HepG2 (cell line): ENCODE measurements at regions not wholly inside any gene's neighbourhood (a gene's known extent, or its start where the extent isn't known, plus 50 kb on each side); places are given as distances from the start of the nearest gene placed in this dataset.

ENCODE experiments used
- ATAC-seq: fragments of 200-7000 bp; cut with Tn5 transposase; 3 replicates; pipeline ENCODE4 v1.9.1; 2020; ENCODE audit warnings: mild to moderate bottlenecking, moderate library complexity
- BruUV-seq: library from RNA; stranded (reverse); fragments of 400-500 nt; replicated peaks from 2 replicates; lab custom pipeline; 2021; lab: Mats Ljungman, UMichigan
- CTCF ChIA-PET: fragments of 300-600 bp; formaldehyde crosslinking; extraction: SDS; loops from one replicate; lab custom pipeline; 2021; ENCODE audit warnings: low total read pairs, inconsistent platforms, low intra/inter-chr PET ratio; lab: Yijun Ruan, JAX
- POLR2A ChIA-PET: fragments of 350-600 bp; sonication (Branson Sonifier 250); formaldehyde crosslinking; loops from one replicate; lab custom pipeline; 2020; ENCODE audit warnings: antibody characterized with exemption, inconsistent platforms; lab: Yijun Ruan, JAX
- DNase-seq: peaks from one replicate; pipeline ENCODE4 v3.0.0-alpha.2; 2015; ENCODE audit warnings: low spot score
- FAIRE-seq: peaks from 3 replicates; lab custom pipeline; 2011; peaks lifted over from hg19 to GRCh38; lab: Jason Lieb, UNC
- H2AFZ ChIP-seq: one replicate; pipeline ENCODE4 v1.6.1; 2011; ENCODE audit warnings: low read length, inconsistent platforms
- H3K27ac ChIP-seq: fragments of 300-600 bp; 3 replicates; pipeline ENCODE4 v1.8.0; 2011; ENCODE audit warnings: mixed run types, mild to moderate bottlenecking, mixed read lengths, low read length, inconsistent platforms; ENCODE audit not compliant: insufficient read depth; ENCODE audit errors: extremely low read length
- H3K27me3 ChIP-seq, 2 experiments: fragments of 200-600 bp in 1 of 2; 2 replicates in 1 of 2; 3 replicates in 1 of 2; pipeline versions ENCODE4 v1.6.0 to v1.8.0; 2011; ENCODE audit warnings: low read length in 2 of 2, mild to moderate bottlenecking in 2 of 2, moderate library complexity in 2 of 2, inconsistent platforms in 1 of 2; ENCODE audit not compliant: insufficient read depth in 2 of 2, control insufficient read depth in 1 of 2
- H3K36me3 ChIP-seq, 2 experiments: fragments of 200-600 bp in 1 of 2; replicated peaks in 1 of 2; 2 replicates in 1 of 2; 3 replicates in 1 of 2; pipeline versions ENCODE4 v1.5.1 to v1.8.0; 2011; ENCODE audit warnings: low read length in 2 of 2, inconsistent platforms in 1 of 2; ENCODE audit not compliant: insufficient read depth in 2 of 2, control insufficient read depth in 1 of 2
- H3K4me1 ChIP-seq: 2 replicates; pipeline ENCODE4 v1.5.1; 2012; ENCODE audit warnings: low read length, inconsistent platforms; ENCODE audit not compliant: insufficient read depth
- H3K4me2 ChIP-seq: 2 replicates; pipeline ENCODE4 v1.6.0; 2011; ENCODE audit warnings: low read depth, low read length, inconsistent platforms
- H3K4me3 ChIP-seq, 3 experiments: fragments of 200-600 bp in 1 of 3; sonication (generic), shearing (Covaris generic) in 1 of 3; replicated peaks in 1 of 3; 2 replicates each; pipeline ENCODE4 v1.5.1; 2011 to 2016; ENCODE audit warnings: low read length in 3 of 3, inconsistent platforms in 2 of 3, low read depth in 2 of 3, mild to moderate bottlenecking in 2 of 3, control low read depth in 1 of 3, mixed read lengths in 1 of 3; ENCODE audit not compliant: insufficient read depth in 1 of 3
- H3K79me2 ChIP-seq: one replicate; pipeline ENCODE4 v1.6.1; 2011; ENCODE audit warnings: low read length, inconsistent platforms; ENCODE audit not compliant: insufficient read depth
- H3K9ac ChIP-seq: 2 replicates; pipeline ENCODE4 v1.6.0; 2011; ENCODE audit warnings: mild to moderate bottlenecking, low read depth, low read length, inconsistent platforms; ENCODE audit not compliant: insufficient read depth
- H3K9me3 ChIP-seq: 2 replicates; pipeline ENCODE4 v1.5.1; 2012; ENCODE audit warnings: mild to moderate bottlenecking, low read length
- H4K20me1 ChIP-seq: 2 replicates; pipeline ENCODE4 v1.6.0; 2011; ENCODE audit warnings: inconsistent platforms, mild to moderate bottlenecking, low read length, moderate library complexity; ENCODE audit not compliant: insufficient read depth
- HNRNPH1 ChIP-seq: fragments of 200-400 bp; formaldehyde crosslinking; optimal IDR thresholded peaks from 2 replicates; pipeline ENCODE3; 2017; ENCODE audit warnings: mild to moderate bottlenecking, low read depth, low read length
- STAT5B ChIP-seq: sonication (generic); formaldehyde crosslinking; IDR thresholded peaks from 2 replicates; pipeline ENCODE4 v1.4.0; 2020; ENCODE audit warnings: missing genetic modification reagents
- TP53 ChIP-seq: sonication (generic); formaldehyde crosslinking; conservative IDR thresholded peaks from 2 replicates; pipeline ENCODE4 v1.4.0; 2020; ENCODE audit warnings: missing genetic modification reagents
- ZBTB7B ChIP-seq: sonication (generic); formaldehyde crosslinking; IDR thresholded peaks from 2 replicates; pipeline ENCODE4 v1.4.0; 2020; ENCODE audit warnings: missing genetic modification reagents
- ZKSCAN1 ChIP-seq: fragments of 150-350 bp; IDR thresholded peaks from 2 replicates; pipeline ENCODE4 v1.6.1; 2014; ENCODE audit warnings: low read length
- ZNF589 ChIP-seq: sonication (generic); formaldehyde crosslinking; conservative IDR thresholded peaks from 2 replicates; pipeline ENCODE4 v1.8.0; 2022; ENCODE audit warnings: mild to moderate bottlenecking, moderate library complexity, missing genetic modification reagents
- ZNF629 ChIP-seq: sonication (generic); formaldehyde crosslinking; conservative IDR thresholded peaks from 2 replicates; pipeline ENCODE4 v1.5.0; 2020; ENCODE audit warnings: missing genetic modification reagents
- ZNF761 ChIP-seq: sonication (generic); formaldehyde crosslinking; conservative IDR thresholded peaks from 2 replicates; pipeline ENCODE4 v1.4.0; 2020; ENCODE audit warnings: mild to moderate bottlenecking, missing genetic modification reagents
- WGBS: methylation state at CpG from one replicate; pipeline ENCODE4 v1.1.6; 2017; ENCODE audit warnings: low lambda C conversion rate; 5-methylcytosine and 5-hydroxymethylcytosine counted together
- in situ Hi-C: cut with HindIII; loops from 2 replicates; pipeline ENCODE4 v1.10.0; 2017; ENCODE audit warnings: low pct_unique_long_range_greater_than_20kb; ENCODE audit not compliant: extremely low pct_ligation_motif_present
- intact Hi-C: fragments of 100-400 bp; cut with micrococcal nuclease; formaldehyde crosslinking; loops from one replicate; pipeline ENCODE4 v1.10.0; 2022; ENCODE audit not compliant: unreplicated experiment
- TF ChIP-seq, protein P1 (sequence below): sonication (generic); formaldehyde crosslinking; IDR thresholded peaks from 2 replicates; pipeline ENCODE4 v1.5.1; 2020; ENCODE audit warnings: mild to moderate bottlenecking, moderate library complexity, missing genetic modification reagents
- TF ChIP-seq, protein P2 (sequence below): sonication (generic); formaldehyde crosslinking; IDR thresholded peaks from 2 replicates; pipeline ENCODE4 v1.5.1; 2020; ENCODE audit warnings: missing genetic modification reagents, mild to moderate bottlenecking, borderline replicate concordance

DNA sequence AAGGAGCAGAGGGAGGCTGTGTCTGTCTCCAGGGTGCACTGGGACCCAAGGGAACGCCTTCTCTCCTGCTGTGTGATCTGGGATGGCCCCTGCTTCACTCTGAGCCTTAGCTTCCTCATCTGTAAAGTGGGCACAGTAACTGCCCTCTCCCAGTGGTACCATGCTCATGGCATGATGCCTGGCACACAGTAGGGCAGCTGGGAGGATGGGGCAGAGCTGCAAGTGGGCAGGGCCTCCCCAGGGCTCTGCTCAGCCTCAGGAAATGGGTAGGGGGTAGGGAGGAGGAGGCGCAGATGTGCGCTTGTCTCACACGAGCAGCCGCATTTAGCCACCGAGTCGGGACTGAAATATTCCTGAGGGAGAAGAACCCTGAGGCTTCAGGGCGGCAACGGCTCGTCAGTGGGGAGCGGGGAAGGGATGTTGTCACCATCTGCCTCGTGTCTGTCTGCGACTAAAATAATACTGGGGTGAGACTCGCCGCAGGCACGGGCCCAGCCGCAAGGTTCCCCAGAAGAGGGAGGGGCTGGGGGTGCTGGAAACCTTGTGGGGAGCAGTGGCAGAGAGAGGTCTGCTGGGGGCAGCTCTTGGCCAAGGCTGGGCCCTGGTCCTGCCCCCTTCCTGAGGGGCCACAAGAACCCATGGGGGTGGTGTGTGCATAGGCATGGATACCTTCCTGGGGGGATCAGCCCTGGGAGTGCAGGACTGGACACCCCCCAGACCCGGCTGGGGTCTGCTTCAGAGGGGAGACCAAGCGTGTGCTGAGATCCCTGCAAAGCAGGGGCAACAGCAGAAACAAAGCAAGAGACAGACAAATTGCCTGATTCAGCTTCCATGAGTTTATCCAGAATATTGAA is 55.2 kb upstream of the PSD2 start (continued):
- TF ChIP-seq ZNF589 (CRISPR knock-in tag) (no peak), HNRNPH1 (no peak), TP53 (CRISPR knock-in tag) (no peak), ZBTB7B (CRISPR knock-in tag) (no peak), ZNF761 (CRISPR knock-in tag) (no peak), ZNF629 (CRISPR knock-in tag) (peak; percentile 82)
- TF ChIP-seq, protein P1, sequence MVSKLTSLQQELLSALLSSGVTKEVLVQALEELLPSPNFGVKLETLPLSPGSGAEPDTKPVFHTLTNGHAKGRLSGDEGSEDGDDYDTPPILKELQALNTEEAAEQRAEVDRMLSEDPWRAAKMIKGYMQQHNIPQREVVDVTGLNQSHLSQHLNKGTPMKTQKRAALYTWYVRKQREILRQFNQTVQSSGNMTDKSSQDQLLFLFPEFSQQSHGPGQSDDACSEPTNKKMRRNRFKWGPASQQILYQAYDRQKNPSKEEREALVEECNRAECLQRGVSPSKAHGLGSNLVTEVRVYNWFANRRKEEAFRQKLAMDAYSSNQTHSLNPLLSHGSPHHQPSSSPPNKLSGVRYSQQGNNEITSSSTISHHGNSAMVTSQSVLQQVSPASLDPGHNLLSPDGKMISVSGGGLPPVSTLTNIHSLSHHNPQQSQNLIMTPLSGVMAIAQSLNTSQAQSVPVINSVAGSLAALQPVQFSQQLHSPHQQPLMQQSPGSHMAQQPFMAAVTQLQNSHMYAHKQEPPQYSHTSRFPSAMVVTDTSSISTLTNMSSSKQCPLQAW: no peak
- TF ChIP-seq, protein P2, sequence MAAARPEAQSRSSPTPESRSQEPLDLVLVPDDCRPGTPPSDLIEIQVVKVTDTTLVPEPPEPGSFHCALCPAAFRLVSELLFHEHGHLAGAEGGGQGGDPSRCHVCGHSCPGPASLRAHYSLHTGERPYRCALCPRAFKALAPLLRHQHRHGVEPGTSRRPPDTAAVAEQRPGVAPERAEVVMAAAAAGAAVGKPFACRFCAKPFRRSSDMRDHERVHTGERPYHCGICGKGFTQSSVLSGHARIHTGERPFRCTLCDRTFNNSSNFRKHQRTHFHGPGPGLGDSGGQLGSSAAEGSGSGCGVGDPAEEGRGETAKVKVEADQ (CRISPR knock-in tag): no peak

DNA sequence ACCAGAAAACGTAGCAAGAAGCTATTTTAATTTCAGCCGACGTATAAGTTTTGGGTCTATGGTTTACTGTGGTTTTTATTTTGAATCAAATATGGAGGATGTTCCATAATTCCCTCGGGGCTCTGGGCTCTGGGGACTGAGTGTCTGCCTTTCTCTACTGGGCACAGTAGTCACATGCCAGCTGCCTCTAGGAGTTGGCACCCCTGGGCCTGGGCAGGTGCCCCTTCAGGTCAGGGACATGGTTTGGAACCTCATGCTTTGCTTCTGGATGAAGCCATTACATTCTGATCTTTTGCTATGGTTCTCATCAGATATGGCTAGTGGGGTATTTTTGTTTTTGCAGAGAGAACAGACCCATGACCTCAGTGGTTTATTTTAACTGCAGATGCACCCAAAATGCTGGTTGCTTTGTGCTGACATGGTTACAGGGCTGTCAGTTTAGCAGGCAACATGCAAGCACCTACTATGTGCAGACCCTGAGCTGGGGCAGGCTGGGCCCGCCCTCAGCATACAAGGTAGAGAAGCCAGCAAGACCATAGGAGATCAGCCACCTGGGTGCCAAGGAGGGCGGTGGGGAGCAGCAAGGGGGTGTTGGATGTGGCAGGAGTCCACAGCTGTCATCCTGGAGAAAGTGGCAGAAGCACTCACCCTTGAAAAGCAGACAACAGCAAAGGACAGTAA is 54.5 kb upstream of the PSD2 start:
- H3K4me3 ChIP-seq: no peak overlapping the region
- no peaks in the 10 kb centered on the region for H3K9me3 ChIP-seq
- no peaks in the 10 kb centered on the region for H3K27me3 ChIP-seq
- ATAC-seq (no peak), FAIRE-seq (no peak), DNase-seq (no peak)
- H2AFZ ChIP-seq: no peak overlapping the region
- H3K36me3 ChIP-seq: no peaks in the 10 kb centered on the region
- no TSS peak for BruUV-seq
- no peaks in the 10 kb centered on the region for H3K79me2 ChIP-seq
- TF ChIP-seq ZKSCAN1: peak; percentile 83
- TF ChIP-seq STAT5B (CRISPR knock-in tag): no peak
- no peak overlapping the region for H3K9ac ChIP-seq
- ChIA-PET CTCF (no interaction called here), POLR2A (interaction anchor here (1.4 to 9.5 kb wide), 2 partner anchors 7 to 32 kb away, joined by 3 to 132 read pairs; no protein-coding TSS in a partner anchor)
- intact Hi-C loops: loop anchor here (10.0 kb wide), 1 partner anchor 306 kb away; the partner anchor contains the start of gene DNAJC18
- peaks cover 84% of the 10 kb centered on the region for H3K4me1 ChIP-seq
- no peak overlapping the region for H3K4me2 ChIP-seq
- H4K20me1 ChIP-seq: no peaks in the 10 kb centered on the region
- in situ Hi-C loops: no loop called here
- WGBS: 92% methylated on average over 6 of the region's 6 CpGs
- no peak overlapping the region for H3K27ac ChIP-seq
